HG02571 (cell line): ENCODE measurements at regions not wholly inside any gene's neighbourhood (a gene's known extent, or its start where the extent isn't known, plus 50 kb on each side); places are given as distances from the start of the nearest gene placed in this dataset.
"Not testable (repeated sequence)": the region's sequence is repeated elsewhere in the genome, so short reads cannot be mapped to it uniquely, and the experiment has no call there.

Experiments used
- ATAC-seq: cut with Tn5 transposase; IDR thresholded peaks from one replicate; pipeline ENCODE4 v1.9.1; 2021; ENCODE audit warnings: mild to moderate bottlenecking, moderate library complexity; ENCODE audit not compliant: unreplicated experiment

DNA sequence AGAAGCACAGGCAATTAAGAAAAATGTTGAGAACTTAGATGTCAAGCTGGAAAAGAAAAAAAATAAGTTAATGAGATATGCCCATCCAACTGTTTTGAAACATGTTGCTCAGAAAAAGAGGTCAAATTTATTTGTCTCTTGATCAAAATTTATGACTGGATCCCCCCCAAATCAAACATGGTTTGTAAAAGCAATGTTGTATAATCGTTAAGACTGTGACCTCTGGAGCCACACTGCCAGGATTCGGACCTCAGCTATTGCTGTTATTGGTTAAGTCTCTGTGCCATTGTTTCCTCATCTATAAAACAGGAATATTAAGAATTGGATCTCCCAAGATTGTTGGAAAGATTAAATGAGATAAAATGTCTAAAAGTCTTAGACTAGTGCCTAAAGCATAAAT lies 51.9 kb upstream of the LRRK2 start:
- no peak for ATAC-seq

GRCh38 chr12:40171501-40171900 lies 53.3 kb upstream of the LRRK2 start:
- ATAC-seq: no peak

- ATAC-seq: no peak
Observed at GRCh38 chr12:40171066-40171465, 53.7 kb upstream of the LRRK2 start.

- no peak for ATAC-seq
Observed at GRCh38 chr12:40170593-40170992, 54.2 kb upstream of the LRRK2 start.

- peak; percentile 99 for ATAC-seq
Observed at GRCh38 chr12:40168868-40169267, 55.9 kb upstream of the LRRK2 start.

DNA sequence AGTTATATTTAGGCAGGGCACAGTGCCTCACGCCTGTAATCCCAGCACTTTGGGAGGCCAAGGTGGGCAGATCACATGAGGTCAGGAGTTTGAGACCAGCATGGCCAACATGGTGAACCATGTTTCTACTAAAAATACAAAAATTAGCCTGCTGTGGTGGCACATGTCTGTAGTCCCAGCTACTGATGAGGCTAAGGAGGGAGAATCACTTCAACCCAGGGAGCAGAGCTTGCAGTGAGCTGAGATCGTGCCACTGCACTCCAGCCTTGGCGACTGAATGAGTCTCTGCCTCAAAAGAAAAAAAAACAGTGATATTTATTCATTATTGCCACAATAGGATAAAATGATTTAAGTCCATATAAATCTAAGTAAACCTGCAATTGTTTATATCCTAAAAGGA lies 56.4 kb upstream of the LRRK2 start:
- ATAC-seq: not testable (repeated sequence)

- ATAC-seq: no peak
Observed at GRCh38 chr12:40168001-40168400, 56.8 kb upstream of the LRRK2 start.

DNA sequence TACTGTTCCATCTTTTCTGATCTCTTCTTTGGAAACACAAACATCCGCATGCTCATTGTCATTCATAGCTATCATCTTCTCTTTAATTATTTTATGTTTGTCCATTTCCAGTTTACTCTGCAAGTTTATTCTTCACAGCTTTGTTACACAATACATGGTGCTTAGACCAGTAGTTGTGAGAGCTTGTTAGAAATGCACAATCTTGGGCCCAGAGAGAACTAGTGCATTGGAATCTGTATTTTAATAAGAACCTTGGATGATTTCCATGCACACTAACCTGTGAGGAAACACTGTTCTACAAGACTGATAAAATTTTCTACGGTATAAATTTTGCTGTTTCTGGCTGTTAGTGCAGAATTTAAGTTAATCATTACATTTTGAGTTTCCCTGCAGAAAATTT lies 59.3 kb upstream of the SLC2A13 start:
- no peak for ATAC-seq

- ATAC-seq: no peak
Observed at GRCh38 chr12:40164034-40164433, 58.2 kb upstream of the SLC2A13 start.

- no peak for ATAC-seq
Observed at GRCh38 chr12:40162033-40162432, 56.2 kb upstream of the SLC2A13 start.

DNA sequence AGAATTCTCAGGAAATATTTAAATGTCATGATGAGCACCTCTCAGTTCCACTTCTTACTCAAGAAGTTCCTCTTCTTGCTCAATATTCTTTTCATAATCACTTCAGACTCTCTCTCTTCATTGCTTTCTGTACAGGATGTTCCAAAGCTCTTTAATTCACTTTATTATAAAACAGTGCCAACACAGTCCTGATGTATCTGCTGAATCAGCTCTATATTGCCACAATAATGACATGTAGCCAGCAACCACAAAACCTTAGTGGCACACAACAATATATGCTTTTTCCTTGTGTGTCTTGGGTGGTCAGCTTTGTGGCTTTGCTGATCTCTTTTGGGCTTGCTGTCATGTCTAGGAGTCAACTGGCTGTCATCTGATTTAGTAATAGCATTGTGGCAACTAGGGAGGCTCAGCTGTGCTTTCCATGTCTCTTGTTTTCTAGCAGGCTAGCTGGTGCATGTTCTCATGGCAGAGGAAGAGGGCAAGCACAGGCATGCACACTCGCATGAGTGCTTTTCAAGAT lies 52.8 kb upstream of the SLC2A13 start:
- peak; percentile 59 for ATAC-seq

GRCh38 chr12:40157336-40157735 lies 51.5 kb upstream of the SLC2A13 start:
- ATAC-seq: no peak

DNA sequence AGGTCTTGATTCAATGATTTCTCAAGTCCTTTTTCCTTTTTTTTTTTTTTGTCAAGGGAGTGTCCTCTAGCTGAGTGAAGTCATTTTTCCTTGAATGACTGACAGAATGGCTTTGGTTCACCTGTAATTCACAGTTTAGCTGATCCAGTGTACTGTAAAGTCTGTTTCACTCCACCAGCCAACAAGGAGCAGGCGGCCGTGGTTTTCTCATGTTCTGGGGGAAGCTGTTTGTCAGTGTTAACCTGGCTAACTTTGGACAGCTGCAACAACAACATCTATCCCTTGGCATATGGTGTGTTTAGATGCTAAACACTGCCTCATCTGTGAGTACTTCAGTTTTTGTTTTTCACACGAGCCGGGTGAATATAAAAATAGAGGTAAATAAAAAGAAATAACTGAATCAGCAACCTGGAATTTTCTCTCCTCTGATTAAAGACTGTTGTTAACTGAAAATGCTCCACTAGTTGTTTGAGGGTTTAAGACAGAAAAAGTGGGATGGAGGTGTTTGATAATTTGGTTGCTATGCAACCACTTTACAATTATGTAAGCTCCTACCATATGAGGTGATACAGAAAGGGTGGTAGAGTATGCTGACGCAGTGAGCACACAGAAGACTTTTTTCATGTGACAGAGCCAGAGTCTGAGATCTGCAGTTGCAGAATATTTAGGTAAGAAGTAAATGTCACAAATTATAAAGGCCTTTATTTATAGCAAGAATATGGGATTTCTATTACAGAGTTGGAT lies 50.3 kb upstream of the SLC2A13 start:
- ATAC-seq: no peak
